K562 (cell line): ENCODE measurements at regions not wholly inside any gene's neighbourhood (a gene's known extent, or its start where the extent isn't known, plus 50 kb on each side); places are given as distances from the start of the nearest gene placed in this dataset.

Source experiments
- ADNP ChIP-seq: fragments of 200-800 bp; sonication (Bioruptor generic); IDR thresholded peaks from 2 replicates; pipeline ENCODE4 v1.6.1; 2016; ENCODE audit warnings: missing genetic modification characterization, missing compliant biosample characterization
- HNRNPH1 ChIP-seq: fragments of 200-400 bp; formaldehyde crosslinking; optimal IDR thresholded peaks from 2 replicates; pipeline ENCODE3; 2017; ENCODE audit warnings: low read depth, mild to moderate bottlenecking, low read length, moderate library complexity
- JUNB ChIP-seq: fragments of 450-650 bp; formaldehyde crosslinking; conservative IDR thresholded peaks from 2 replicates; pipeline ENCODE4 v1.4.0; 2020; ENCODE audit warnings: mild to moderate bottlenecking
- SMAD3 ChIP-seq: fragments of 450-650 bp; formaldehyde crosslinking; conservative IDR thresholded peaks from 2 replicates; pipeline ENCODE4 v1.4.0; 2020; ENCODE audit warnings: mild to moderate bottlenecking
- YY1 ChIP-seq, 3 experiments: IDR thresholded peaks; 2 replicates each; pipeline ENCODE4 v1.6.1; 2011; ENCODE audit warnings: low read length in 2 of 3, mild to moderate bottlenecking in 2 of 3, moderate library complexity in 2 of 3, borderline replicate concordance in 1 of 3, control low read depth in 1 of 3, low read depth in 1 of 3; ENCODE audit not compliant: insufficient read depth in 3 of 3, insufficient replicate concordance in 2 of 3, control insufficient read depth in 1 of 3, insufficient read length in 1 of 3; ENCODE audit errors: extremely low read depth in 1 of 3
- ZNF24 ChIP-seq: fragments of 450-650 bp; IDR thresholded peaks from 2 replicates; pipeline ENCODE4 v1.6.1; 2016
- ZNF431 ChIP-seq: sonication (generic); formaldehyde crosslinking; IDR thresholded peaks from 2 replicates; pipeline ENCODE4 v1.8.0; 2022; ENCODE audit warnings: mild to moderate bottlenecking, missing genetic modification reagents
- TF ChIP-seq, protein P1 (sequence below), 3 experiments: IDR thresholded peaks in 2 of 3; conservative IDR thresholded peaks in 1 of 3; 2 replicates each; pipeline ENCODE4 v1.5.1; 2011 to 2012; ENCODE audit warnings: low read length in 3 of 3, mild to moderate bottlenecking in 3 of 3, control low read depth in 2 of 3, improper control_type of control experiment in 1 of 3, inconsistent platforms in 1 of 3, low read depth in 1 of 3, mixed read lengths in 1 of 3, moderate library complexity in 1 of 3; ENCODE audit not compliant: insufficient read depth in 2 of 3
- TF ChIP-seq, protein P2 (sequence below): sonication (generic); formaldehyde crosslinking; IDR thresholded peaks from 2 replicates; pipeline ENCODE4 v1.8.1; 2022; ENCODE audit warnings: missing genetic modification reagents
- TF ChIP-seq, protein P3 (sequence below): sonication (generic); formaldehyde crosslinking; IDR thresholded peaks from 2 replicates; pipeline ENCODE4 v1.5.0; 2020; ENCODE audit warnings: missing genetic modification reagents
- TF ChIP-seq, protein P4 (sequence below): sonication (generic); formaldehyde crosslinking; IDR thresholded peaks from 2 replicates; pipeline ENCODE4 v1.8.0; 2022; ENCODE audit warnings: mild to moderate bottlenecking, missing genetic modification reagents, borderline replicate concordance
- TF ChIP-seq, protein P5 (sequence below): fragments of 450-650 bp; IDR thresholded peaks from 2 replicates; pipeline ENCODE4 v1.6.1; 2017; ENCODE audit warnings: mild to moderate bottlenecking, moderate library complexity
- TF ChIP-seq, protein P6 (sequence below), 2 experiments: fragments of 450-650 bp; IDR thresholded peaks; 2 replicates each; pipeline ENCODE4 v1.6.1; 2016

DNA sequence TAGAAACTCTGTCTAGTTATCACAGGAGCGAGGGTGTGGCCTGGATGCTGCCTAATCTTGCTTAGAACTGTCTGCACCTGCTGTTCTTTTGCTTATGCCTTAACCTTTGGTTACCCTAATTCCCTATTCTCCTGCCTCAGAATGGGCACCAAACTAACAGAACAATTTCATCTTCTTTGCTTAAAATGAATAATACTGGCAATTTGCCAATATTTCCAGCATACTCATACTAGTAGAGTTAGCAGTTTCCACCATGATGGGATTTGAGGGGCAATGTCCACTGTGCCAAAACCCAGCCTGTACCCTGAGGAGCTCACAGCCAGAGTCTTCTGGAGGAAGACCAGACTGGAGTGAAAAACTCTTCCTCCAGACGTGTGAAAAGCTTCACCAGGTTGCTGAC is 136.4 kb downstream of the RPS29 start:
- TF ChIP-seq ZNF431 (CRISPR knock-in tag) (no peak), ZNF24 (no peak), YY1 (IDR thresholded peaks at IDR 0.05; ENCODE audit: borderline replicate concordance in 1 of 3, control insufficient read depth in 1 of 3, extremely low read depth in 1 of 3, insufficient read depth in 3 of 3, insufficient read length in 1 of 3, insufficient replicate concordance in 2 of 3, low read depth in 1 of 3, low read length in 2 of 3) (no peak), JUNB (no peak), SMAD3 (no peak), HNRNPH1 (no peak), ADNP (tag) (no peak)
- TF ChIP-seq, protein P1, sequence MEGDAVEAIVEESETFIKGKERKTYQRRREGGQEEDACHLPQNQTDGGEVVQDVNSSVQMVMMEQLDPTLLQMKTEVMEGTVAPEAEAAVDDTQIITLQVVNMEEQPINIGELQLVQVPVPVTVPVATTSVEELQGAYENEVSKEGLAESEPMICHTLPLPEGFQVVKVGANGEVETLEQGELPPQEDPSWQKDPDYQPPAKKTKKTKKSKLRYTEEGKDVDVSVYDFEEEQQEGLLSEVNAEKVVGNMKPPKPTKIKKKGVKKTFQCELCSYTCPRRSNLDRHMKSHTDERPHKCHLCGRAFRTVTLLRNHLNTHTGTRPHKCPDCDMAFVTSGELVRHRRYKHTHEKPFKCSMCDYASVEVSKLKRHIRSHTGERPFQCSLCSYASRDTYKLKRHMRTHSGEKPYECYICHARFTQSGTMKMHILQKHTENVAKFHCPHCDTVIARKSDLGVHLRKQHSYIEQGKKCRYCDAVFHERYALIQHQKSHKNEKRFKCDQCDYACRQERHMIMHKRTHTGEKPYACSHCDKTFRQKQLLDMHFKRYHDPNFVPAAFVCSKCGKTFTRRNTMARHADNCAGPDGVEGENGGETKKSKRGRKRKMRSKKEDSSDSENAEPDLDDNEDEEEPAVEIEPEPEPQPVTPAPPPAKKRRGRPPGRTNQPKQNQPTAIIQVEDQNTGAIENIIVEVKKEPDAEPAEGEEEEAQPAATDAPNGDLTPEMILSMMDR (IDR thresholded peaks at IDR 0.05 in 2 of 3, conservative IDR thresholded peaks at IDR 0.05 in 1 of 3; ENCODE audit: insufficient read depth in 2 of 3, low read depth in 1 of 3, low read length in 3 of 3): no peak
- TF ChIP-seq, protein P2, sequence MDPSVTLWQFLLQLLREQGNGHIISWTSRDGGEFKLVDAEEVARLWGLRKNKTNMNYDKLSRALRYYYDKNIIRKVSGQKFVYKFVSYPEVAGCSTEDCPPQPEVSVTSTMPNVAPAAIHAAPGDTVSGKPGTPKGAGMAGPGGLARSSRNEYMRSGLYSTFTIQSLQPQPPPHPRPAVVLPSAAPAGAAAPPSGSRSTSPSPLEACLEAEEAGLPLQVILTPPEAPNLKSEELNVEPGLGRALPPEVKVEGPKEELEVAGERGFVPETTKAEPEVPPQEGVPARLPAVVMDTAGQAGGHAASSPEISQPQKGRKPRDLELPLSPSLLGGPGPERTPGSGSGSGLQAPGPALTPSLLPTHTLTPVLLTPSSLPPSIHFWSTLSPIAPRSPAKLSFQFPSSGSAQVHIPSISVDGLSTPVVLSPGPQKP (CRISPR knock-in tag): no peak
- TF ChIP-seq, protein P3, sequence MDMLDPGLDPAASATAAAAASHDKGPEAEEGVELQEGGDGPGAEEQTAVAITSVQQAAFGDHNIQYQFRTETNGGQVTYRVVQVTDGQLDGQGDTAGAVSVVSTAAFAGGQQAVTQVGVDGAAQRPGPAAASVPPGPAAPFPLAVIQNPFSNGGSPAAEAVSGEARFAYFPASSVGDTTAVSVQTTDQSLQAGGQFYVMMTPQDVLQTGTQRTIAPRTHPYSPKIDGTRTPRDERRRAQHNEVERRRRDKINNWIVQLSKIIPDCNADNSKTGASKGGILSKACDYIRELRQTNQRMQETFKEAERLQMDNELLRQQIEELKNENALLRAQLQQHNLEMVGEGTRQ (CRISPR knock-in tag): no peak
- TF ChIP-seq, protein P4, sequence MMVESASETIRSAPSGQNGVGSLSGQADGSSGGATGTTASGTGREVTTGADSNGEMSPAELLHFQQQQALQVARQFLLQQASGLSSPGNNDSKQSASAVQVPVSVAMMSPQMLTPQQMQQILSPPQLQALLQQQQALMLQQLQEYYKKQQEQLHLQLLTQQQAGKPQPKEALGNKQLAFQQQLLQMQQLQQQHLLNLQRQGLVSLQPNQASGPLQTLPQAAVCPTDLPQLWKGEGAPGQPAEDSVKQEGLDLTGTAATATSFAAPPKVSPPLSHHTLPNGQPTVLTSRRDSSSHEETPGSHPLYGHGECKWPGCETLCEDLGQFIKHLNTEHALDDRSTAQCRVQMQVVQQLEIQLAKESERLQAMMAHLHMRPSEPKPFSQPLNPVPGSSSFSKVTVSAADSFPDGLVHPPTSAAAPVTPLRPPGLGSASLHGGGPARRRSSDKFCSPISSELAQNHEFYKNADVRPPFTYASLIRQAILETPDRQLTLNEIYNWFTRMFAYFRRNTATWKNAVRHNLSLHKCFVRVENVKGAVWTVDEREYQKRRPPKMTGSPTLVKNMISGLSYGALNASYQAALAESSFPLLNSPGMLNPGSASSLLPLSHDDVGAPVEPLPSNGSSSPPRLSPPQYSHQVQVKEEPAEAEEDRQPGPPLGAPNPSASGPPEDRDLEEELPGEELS: no peak
- TF ChIP-seq, protein P5, sequence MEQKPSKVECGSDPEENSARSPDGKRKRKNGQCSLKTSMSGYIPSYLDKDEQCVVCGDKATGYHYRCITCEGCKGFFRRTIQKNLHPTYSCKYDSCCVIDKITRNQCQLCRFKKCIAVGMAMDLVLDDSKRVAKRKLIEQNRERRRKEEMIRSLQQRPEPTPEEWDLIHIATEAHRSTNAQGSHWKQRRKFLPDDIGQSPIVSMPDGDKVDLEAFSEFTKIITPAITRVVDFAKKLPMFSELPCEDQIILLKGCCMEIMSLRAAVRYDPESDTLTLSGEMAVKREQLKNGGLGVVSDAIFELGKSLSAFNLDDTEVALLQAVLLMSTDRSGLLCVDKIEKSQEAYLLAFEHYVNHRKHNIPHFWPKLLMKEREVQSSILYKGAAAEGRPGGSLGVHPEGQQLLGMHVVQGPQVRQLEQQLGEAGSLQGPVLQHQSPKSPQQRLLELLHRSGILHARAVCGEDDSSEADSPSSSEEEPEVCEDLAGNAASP: no peak
- TF ChIP-seq, protein P6, sequence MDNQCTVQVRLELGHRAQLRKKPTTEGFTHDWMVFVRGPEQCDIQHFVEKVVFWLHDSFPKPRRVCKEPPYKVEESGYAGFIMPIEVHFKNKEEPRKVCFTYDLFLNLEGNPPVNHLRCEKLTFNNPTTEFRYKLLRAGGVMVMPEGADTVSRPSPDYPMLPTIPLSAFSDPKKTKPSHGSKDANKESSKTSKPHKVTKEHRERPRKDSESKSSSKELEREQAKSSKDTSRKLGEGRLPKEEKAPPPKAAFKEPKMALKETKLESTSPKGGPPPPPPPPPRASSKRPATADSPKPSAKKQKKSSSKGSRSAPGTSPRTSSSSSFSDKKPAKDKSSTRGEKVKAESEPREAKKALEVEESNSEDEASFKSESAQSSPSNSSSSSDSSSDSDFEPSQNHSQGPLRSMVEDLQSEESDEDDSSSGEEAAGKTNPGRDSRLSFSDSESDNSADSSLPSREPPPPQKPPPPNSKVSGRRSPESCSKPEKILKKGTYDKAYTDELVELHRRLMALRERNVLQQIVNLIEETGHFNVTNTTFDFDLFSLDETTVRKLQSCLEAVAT (IDR thresholded peaks at IDR 0.05): no peak
